GM12878 (cell line): ENCODE measurements at regions not wholly inside any gene's neighbourhood (a gene's known extent, or its start where the extent isn't known, plus 50 kb on each side); places are given as distances from the start of the nearest gene placed in this dataset.

Experiments used
- ATAC-seq: fragments of 200-7000 bp; cut with Tn5 transposase; 3 replicates; pipeline ENCODE4 v1.9.1; 2020; ENCODE audit warnings: mild to moderate bottlenecking, moderate library complexity
- BruUV-seq: library from RNA; stranded (reverse); fragments of 400-500 nt; replicated peaks from 2 replicates; lab custom pipeline; 2021; lab: Mats Ljungman, UMichigan
- CTCF ChIA-PET: fragments of 300-600 bp; sonication (Branson Sonifier 250); formaldehyde crosslinking; extraction: SDS; loops from one replicate; lab custom pipeline; 2021; ENCODE audit warnings: inconsistent platforms; lab: Yijun Ruan, JAX
- POLR2A ChIA-PET: fragments of 350-600 bp; formaldehyde crosslinking; extraction: SDS; loops from one replicate; lab custom pipeline; 2021; ENCODE audit warnings: inconsistent platforms; lab: Charles Lee
- RAD21 ChIA-PET: fragments of 300-600 bp; sonication (Branson Sonifier 250); formaldehyde crosslinking; loops from one replicate; lab custom pipeline; 2023; ENCODE audit warnings: antibody characterized with exemption; ENCODE audit not compliant: unreplicated experiment; lab: Charles Lee
- SMC1A ChIA-PET: fragments of 300-600 bp; sonication (Branson Sonifier 250); formaldehyde crosslinking; loops from one replicate; lab custom pipeline; 2023; ENCODE audit not compliant: unreplicated experiment, uncharacterized antibody; lab: Charles Lee
- DNase-seq: peaks from one replicate; pipeline ENCODE4 v3.0.0-alpha.2; 2011; ENCODE audit warnings: low read depth, low spot score
- FAIRE-seq: peaks from 3 replicates; lab custom pipeline; 2011; peaks lifted over from hg19 to GRCh38; lab: Jason Lieb, UNC
- H2AFZ ChIP-seq: 2 replicates; pipeline ENCODE4 v1.6.0; 2011; ENCODE audit warnings: low read depth, low read length, control low read depth; ENCODE audit not compliant: control insufficient read depth
- H3K27ac ChIP-seq: 2 replicates; pipeline ENCODE4 v1.5.1; 2011; ENCODE audit warnings: control low read depth; ENCODE audit not compliant: control insufficient read depth, insufficient read depth
- H3K27me3 ChIP-seq, 2 experiments: replicated peaks in 1 of 2; 2 replicates each; pipeline versions ENCODE4 v1.6.0 to v1.6.1; 2011; ENCODE audit warnings: low read length in 1 of 2; ENCODE audit not compliant: control insufficient read depth in 2 of 2, insufficient read depth in 2 of 2
- H3K36me3 ChIP-seq, 2 experiments: 2 replicates each; pipeline ENCODE4 v1.5.1; 2011; ENCODE audit warnings: low read length in 1 of 2; ENCODE audit not compliant: control insufficient read depth in 2 of 2, insufficient read depth in 2 of 2
- H3K4me1 ChIP-seq: 2 replicates; pipeline ENCODE4 v1.6.1; 2011; ENCODE audit warnings: mild to moderate bottlenecking, low read length, moderate library complexity, mixed read lengths; ENCODE audit not compliant: control insufficient read depth, insufficient read depth
- H3K4me2 ChIP-seq: 2 replicates; pipeline ENCODE4 v1.6.0; 2011; ENCODE audit warnings: control low read depth; ENCODE audit not compliant: control insufficient read depth, insufficient read depth
- H3K4me3 ChIP-seq: fragments of 200-600 bp; sonication (generic); 2 replicates; pipeline ENCODE4 v1.5.1; 2016
- H3K79me2 ChIP-seq: 2 replicates; pipeline ENCODE4 v1.6.0; 2011; ENCODE audit warnings: low read length; ENCODE audit not compliant: control insufficient read depth, insufficient read depth
- H3K9ac ChIP-seq: 2 replicates; pipeline ENCODE4 v1.8.0; 2011; ENCODE audit warnings: low read length, control low read depth, mixed read lengths; ENCODE audit not compliant: control insufficient read depth, insufficient read depth
- H3K9me3 ChIP-seq: replicated peaks from 3 replicates; pipeline ENCODE4 v1.5.1; 2011; ENCODE audit warnings: mild to moderate bottlenecking, low read length; ENCODE audit not compliant: control insufficient read depth, insufficient read depth
- H4K20me1 ChIP-seq: 2 replicates; pipeline ENCODE4 v1.6.0; 2011; ENCODE audit not compliant: control insufficient read depth, insufficient read depth
- CHD4 ChIP-seq: fragments of 200-600 bp; sonication (generic); IDR thresholded peaks from 2 replicates; pipeline ENCODE4 v1.6.1; 2016; ENCODE audit warnings: mild to moderate bottlenecking
- EED ChIP-seq: sonication (generic); IDR thresholded peaks from 2 replicates; pipeline ENCODE4 v1.6.1; 2016; ENCODE audit warnings: antibody characterized with exemption, low read depth
- ETV6 ChIP-seq, 2 experiments: fragments of 450-650 bp in 1 of 2; IDR thresholded peaks in 1 of 2; conservative IDR thresholded peaks in 1 of 2; 2 replicates each; pipeline ENCODE4 v1.6.1; 2014; ENCODE audit warnings: antibody characterized with exemption in 1 of 2, borderline replicate concordance in 1 of 2, low read depth in 1 of 2, mild to moderate bottlenecking in 1 of 2, moderate library complexity in 1 of 2
- JUND ChIP-seq: IDR thresholded peaks from 2 replicates; pipeline ENCODE4 v1.6.1; 2012; ENCODE audit warnings: low read depth, mild to moderate bottlenecking, low read length, improper control_type of control experiment, moderate library complexity
- MEF2B ChIP-seq: fragments of 450-650 bp; IDR thresholded peaks from 2 replicates; pipeline ENCODE4 v1.6.1; 2018; ENCODE audit warnings: mild to moderate bottlenecking, moderate library complexity; ENCODE audit not compliant: partially characterized antibody, poor library complexity, severe bottlenecking
- NFIC ChIP-seq: IDR thresholded peaks from 2 replicates; pipeline ENCODE4 v1.6.1; 2012; ENCODE audit warnings: low read depth, mild to moderate bottlenecking, inconsistent platforms, low read length, moderate library complexity
- NFXL1 ChIP-seq: fragments of 450-650 bp; IDR thresholded peaks from 2 replicates; pipeline ENCODE4 v1.6.1; 2017; ENCODE audit warnings: antibody characterized with exemption, mild to moderate bottlenecking, borderline replicate concordance
- NKRF ChIP-seq: fragments of 450-650 bp; conservative IDR thresholded peaks from 2 replicates; pipeline ENCODE4 v1.6.1; 2017; ENCODE audit warnings: mild to moderate bottlenecking, moderate library complexity
- NR2C1 ChIP-seq: fragments of 450-650 bp; IDR thresholded peaks from 2 replicates; pipeline ENCODE4 v1.6.1; 2017; ENCODE audit warnings: antibody characterized with exemption, mild to moderate bottlenecking, moderate library complexity
- NR2C2 ChIP-seq: IDR thresholded peaks from 2 replicates; pipeline ENCODE4 v1.6.1; 2011; ENCODE audit warnings: borderline replicate concordance, low read depth; ENCODE audit not compliant: control insufficient read depth, insufficient read length
- PAX8 ChIP-seq: fragments of 450-650 bp; IDR thresholded peaks from 2 replicates; pipeline ENCODE4 v1.6.1; 2017; ENCODE audit warnings: mild to moderate bottlenecking, moderate library complexity
- SP1 ChIP-seq: IDR thresholded peaks from one replicate; pipeline ENCODE4 v1.6.1; 2011; ENCODE audit warnings: low read depth, low read length
- SREBF1 ChIP-seq: IDR thresholded peaks from 2 replicates; pipeline ENCODE4 v1.6.1; 2012; ENCODE audit warnings: mild to moderate bottlenecking, low read length
- SRF ChIP-seq, 2 experiments: IDR thresholded peaks; 2 replicates each; pipeline ENCODE4 v1.6.1; 2011; ENCODE audit warnings: low read depth in 2 of 2, low read length in 2 of 2, mild to moderate bottlenecking in 1 of 2, moderate library complexity in 1 of 2
- SUPT20H ChIP-seq: IDR thresholded peaks from 2 replicates; pipeline ENCODE4 v1.6.1; 2011; ENCODE audit warnings: low read depth, mild to moderate bottlenecking, low read length, moderate library complexity, borderline replicate concordance; ENCODE audit not compliant: control insufficient read depth
- SUZ12 ChIP-seq: fragments of 200-600 bp; sonication (generic); IDR thresholded peaks from one replicate; pipeline ENCODE4 v1.6.1; 2018; ENCODE audit warnings: antibody characterized with exemption, mild to moderate bottlenecking; ENCODE audit not compliant: unreplicated experiment
- USF1 ChIP-seq: IDR thresholded peaks from 2 replicates; pipeline ENCODE4 v1.6.1; 2011; ENCODE audit warnings: borderline replicate concordance, low read depth, mild to moderate bottlenecking, moderate library complexity, mixed read lengths, low read length; ENCODE audit not compliant: insufficient read depth; ENCODE audit errors: extremely low read length
- YY1 ChIP-seq: IDR thresholded peaks from 2 replicates; pipeline ENCODE4 v1.6.1; 2011; ENCODE audit warnings: low read depth, mild to moderate bottlenecking, low read length
- WGBS: methylation state at CpG from one replicate; pipeline ENCODE4 v1.1.6; 2016; ENCODE audit warnings: low lambda C conversion rate; ENCODE audit not compliant: insufficient replicate concordance, insufficient coverage; ENCODE audit errors: missing lambda C conversion rate; 5-methylcytosine and 5-hydroxymethylcytosine counted together
- in situ Hi-C: fragments of 300-500 bp; cut with MboI; formaldehyde crosslinking; loops from 9 replicates; pipeline ENCODE4 v1.14.3; 2018; ENCODE audit warnings: mixed read lengths
- intact Hi-C: fragments of 100-400 bp; cut with micrococcal nuclease; formaldehyde crosslinking; loops from one replicate; pipeline ENCODE4 v1.14.2; 2022; ENCODE audit not compliant: unreplicated experiment

- no peaks in the 10 kb centered on the region for H3K79me2 ChIP-seq
- no TSS peak for BruUV-seq
- ATAC-seq (no peak), DNase-seq (no peak), FAIRE-seq (no peak)
- no peak overlapping the region for H3K9ac ChIP-seq
- H3K4me1 ChIP-seq = no peaks in the 10 kb centered on the region
- RAD21 ChIA-PET = no interaction called here
- H2AFZ ChIP-seq = no peak overlapping the region
- no peaks in the 10 kb centered on the region for H3K9me3 ChIP-seq
- TF ChIP-seq NFXL1 (no peak), NR2C2 (no peak), USF1 (no peak), NR2C1 (no peak), SP1 (no peak), SUPT20H (no peak), MEF2B (no peak), CHD4 (no peak), JUND (no peak), YY1 (no peak), SREBF1 (no peak), SRF (IDR thresholded peaks at IDR 0.05; ENCODE audit: low read depth in 2 of 2, low read length in 2 of 2) (no peak), NKRF (no peak), NFIC (no peak), ETV6 (conservative IDR thresholded peaks at IDR 0.05 in 1 of 2, IDR thresholded peaks at IDR 0.05 in 1 of 2; ENCODE audit: borderline replicate concordance in 1 of 2, low read depth in 1 of 2) (no peak), EED (no peak), SUZ12 (no peak), PAX8 (no peak)
- no peaks in the 10 kb centered on the region for H3K27me3 ChIP-seq
- 52% methylated on average over 2 of the region's 2 CpGs for WGBS
- SMC1A ChIA-PET = interaction anchor here (1.0 to 1.6 kb wide), 3 partner anchors 10 to 43 kb away, joined by 3 to 4 read pairs (median 3); no protein-coding TSS in a partner anchor
- no peaks in the 10 kb centered on the region for H4K20me1 ChIP-seq
- no peak overlapping the region for H3K4me3 ChIP-seq
- no peak overlapping the region for H3K4me2 ChIP-seq
- no peak overlapping the region for H3K27ac ChIP-seq
- in situ Hi-C loops (no loop called here), intact Hi-C loops (loop anchor here (5.0 kb wide), 1 partner anchor 134 kb away; no protein-coding TSS in a partner anchor)
- POLR2A ChIA-PET = interaction anchor here (0.7 kb wide), 1 partner anchor 10 kb away, joined by 3 read pairs; no protein-coding TSS in a partner anchor
- CTCF ChIA-PET = interaction anchor here (0.7 to 1.8 kb wide), 8 partner anchors 9 to 471 kb away, joined by 3 to 7 read pairs (median 4); no protein-coding TSS in a partner anchor
- H3K36me3 ChIP-seq = no peaks in the 10 kb centered on the region
Measured at GRCh38 chr2:176677746-176678265, 408.6 kb downstream of the MTX2 start.
